DMS79 (cell line): ENCODE measurements at regions not wholly inside any gene's neighbourhood (a gene's known extent, or its start where the extent isn't known, plus 50 kb on each side); places are given as distances from the start of the nearest gene placed in this dataset.
"Not testable (repeated sequence)": the region's sequence is repeated elsewhere in the genome, so short reads cannot be mapped to it uniquely, and the experiment has no call there.

ENCODE experiments used
- DNase-seq: peaks from one replicate; lab custom pipeline; 2025; lab: John Stamatoyannopoulos, UW

- no peak for DNase-seq
Measured at GRCh38 chr6:71053475-71053874, 96.6 kb upstream of the B3GAT2 start.

- no peak for DNase-seq
Measured at GRCh38 chr6:71056656-71057055, 99.8 kb upstream of the B3GAT2 start.

- no peak for DNase-seq
Measured at GRCh38 chr6:71066153-71066552, 109.3 kb upstream of the B3GAT2 start.

GRCh38 chr6:71067816-71068215 is 111.0 kb upstream of the B3GAT2 start:
- DNase-seq: no peak

- DNase-seq: no peak
Measured at GRCh38 chr6:71072508-71072907, 115.6 kb upstream of the B3GAT2 start.

- no peak for DNase-seq
Measured at GRCh38 chr6:71077655-71078054, 120.8 kb upstream of the B3GAT2 start.

- DNase-seq: no peak
Measured at GRCh38 chr6:71079677-71080076, 122.8 kb upstream of the B3GAT2 start.

GRCh38 chr6:71080133-71080532 is 123.3 kb upstream of the B3GAT2 start:
- DNase-seq: no peak

GRCh38 chr6:71080826-71081225 is 124.0 kb upstream of the B3GAT2 start:
- DNase-seq: no peak

- DNase-seq: no peak
Measured at GRCh38 chr6:71082033-71082650, 125.3 kb upstream of the B3GAT2 start.

GRCh38 chr6:71083308-71083820 is 126.5 kb upstream of the B3GAT2 start:
- DNase-seq: no peak

GRCh38 chr6:71088166-71088565 is 131.3 kb upstream of the B3GAT2 start:
- no peak for DNase-seq

- no peak for DNase-seq
Measured at GRCh38 chr6:71090217-71090616, 133.4 kb upstream of the B3GAT2 start.

GRCh38 chr6:71091167-71091566 is 134.3 kb upstream of the B3GAT2 start:
- no peak for DNase-seq

GRCh38 chr6:71091956-71092355 is 135.1 kb upstream of the B3GAT2 start:
- DNase-seq: no peak

GRCh38 chr6:71097264-71097663 is 140.4 kb upstream of the B3GAT2 start:
- DNase-seq: not testable (repeated sequence)

- DNase-seq: no peak
Measured at GRCh38 chr6:71099649-71100048, 142.8 kb upstream of the B3GAT2 start.

- DNase-seq: no peak
Measured at GRCh38 chr6:71103130-71103529, 146.3 kb upstream of the B3GAT2 start.

GRCh38 chr6:71103641-71104040 is 146.8 kb upstream of the B3GAT2 start:
- no peak for DNase-seq

GRCh38 chr6:71106276-71106675 is 149.4 kb upstream of the B3GAT2 start:
- no peak for DNase-seq

GRCh38 chr6:71107911-71108420 is 151.1 kb upstream of the B3GAT2 start:
- peak; percentile 21 for DNase-seq

GRCh38 chr6:71114544-71114943 is 157.7 kb upstream of the B3GAT2 start:
- DNase-seq: no peak

GRCh38 chr6:71114986-71115385 is 158.1 kb upstream of the B3GAT2 start:
- no peak for DNase-seq

- no peak for DNase-seq
Measured at GRCh38 chr6:71119560-71119959, 162.7 kb upstream of the B3GAT2 start.
